ENCODE measurements at regions not wholly inside any gene's neighbourhood (a gene's known extent, or its start where the extent isn't known, plus 50 kb on each side); places are given as distances from the start of the nearest gene placed in this dataset.
"Not testable (repeated sequence)": the region's sequence is repeated elsewhere in the genome, so short reads cannot be mapped to it uniquely, and the experiment has no call there.

GRCh38 chr1:120238867-120239266 lies 62.5 kb upstream of the SEC22B start:
- H3K27me3 Mint-ChIP-seq; DNase-seq; H3K4me3 Mint-ChIP-seq; H3K36me3 Mint-ChIP-seq (ENCODE audit: low read depth); H3K4me1 Mint-ChIP-seq; POLR2A ChIA-PET; H3K27ac Mint-ChIP-seq; H3K9me3 Mint-ChIP-seq; CTCF ChIA-PET: not testable (repeated sequence)

GRCh38 chr1:120233661-120234018 lies 57.3 kb upstream of the SEC22B start:
- H3K36me3 Mint-ChIP-seq (ENCODE audit: low read depth); H3K4me3 Mint-ChIP-seq; H3K4me1 Mint-ChIP-seq; H3K27me3 Mint-ChIP-seq; POLR2A ChIA-PET; CTCF ChIA-PET; H3K27ac Mint-ChIP-seq; DNase-seq; H3K9me3 Mint-ChIP-seq: not testable (repeated sequence)

DNA sequence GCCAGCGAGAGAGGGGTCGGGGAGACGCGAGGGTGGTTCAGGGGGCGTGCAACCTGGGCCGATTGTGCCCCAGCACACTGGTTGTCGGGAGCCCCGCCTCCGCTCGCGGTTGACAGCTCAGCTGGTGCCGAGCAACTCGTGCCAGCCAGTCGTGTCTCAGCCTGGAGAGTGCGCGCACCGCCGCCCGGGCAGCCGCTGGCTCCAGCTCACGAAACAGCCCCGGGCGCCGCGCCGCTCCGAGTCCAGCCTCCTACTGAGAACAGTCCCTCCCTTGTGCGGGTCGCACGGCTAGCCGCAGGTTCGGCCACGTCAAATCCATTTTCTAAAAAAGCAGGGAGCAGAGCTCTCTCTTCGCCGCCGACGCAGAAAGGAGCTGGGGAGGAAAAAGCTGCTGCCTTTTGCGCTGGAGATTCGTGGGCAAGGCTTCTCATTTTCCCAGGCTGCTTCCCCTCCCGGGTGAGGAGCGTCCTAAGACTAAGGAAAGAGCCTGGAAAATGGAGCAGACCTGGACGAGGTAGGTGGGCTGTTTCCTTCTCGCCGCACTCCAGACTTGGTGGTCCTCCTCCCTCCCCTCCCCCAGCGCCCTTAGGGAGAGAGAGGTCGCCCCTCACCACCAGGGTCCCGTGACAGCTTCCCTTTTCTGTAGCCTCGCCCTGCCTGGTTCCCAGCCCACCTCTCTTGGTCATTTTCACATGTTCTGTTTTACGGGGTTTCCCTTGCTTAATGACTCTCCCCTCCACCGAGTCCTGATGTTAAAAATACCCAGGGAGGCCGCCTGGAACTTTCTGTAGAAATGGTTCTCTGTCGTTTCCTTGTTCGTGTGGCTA lies 56.7 kb upstream of the SEC22B start:
- H3K36me3 Mint-ChIP-seq (ENCODE audit: low read depth); CTCF ChIA-PET; H3K27ac Mint-ChIP-seq; H3K9me3 Mint-ChIP-seq; H3K4me3 Mint-ChIP-seq; H3K4me1 Mint-ChIP-seq; H3K27me3 Mint-ChIP-seq; POLR2A ChIA-PET; DNase-seq: not testable (repeated sequence)

DNA sequence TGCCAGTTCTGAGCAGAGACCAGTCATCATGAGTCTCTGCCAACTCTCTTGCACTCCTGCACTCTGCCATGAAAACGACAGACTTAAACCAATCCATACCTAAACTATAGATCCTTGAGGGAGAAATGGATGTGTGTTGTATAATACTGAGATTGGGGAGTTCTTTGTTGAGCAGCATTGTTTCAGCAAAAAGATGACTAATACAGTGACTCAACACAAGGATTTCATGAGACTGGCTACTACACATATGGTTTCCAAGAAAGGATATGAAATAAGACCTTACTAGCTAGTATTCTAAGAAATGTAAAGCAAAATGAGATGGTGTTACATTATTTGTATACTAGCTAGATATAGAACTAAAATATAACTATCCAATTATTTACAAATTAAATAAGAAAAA lies 53.5 kb upstream of the SEC22B start:
- H3K9me3 Mint-ChIP-seq; POLR2A ChIA-PET; H3K27ac Mint-ChIP-seq; DNase-seq; CTCF ChIA-PET; H3K27me3 Mint-ChIP-seq; H3K4me3 Mint-ChIP-seq; H3K4me1 Mint-ChIP-seq; H3K36me3 Mint-ChIP-seq (ENCODE audit: low read depth): not testable (repeated sequence)

Measured in activated CD4-positive, alpha-beta T cell treated with anti-CD3 and anti-CD28 coated beads, Interleukin-2, amount 10 ng/mL, durations not matched to agents 7 days and 5 days (primary cell).